ENCODE measurements at regions not wholly inside any gene's neighbourhood (a gene's known extent, or its start where the extent isn't known, plus 50 kb on each side); places are given as distances from the start of the nearest gene placed in this dataset.

- TF ChIP-seq CTCF (IDR thresholded peaks at IDR 0.05) = no peak
- no peak for TF ChIP-seq POLR2A (IDR thresholded peaks at IDR 0.05)
Measured at GRCh38 chr15:94747510-94747909, 516.1 kb downstream of the MCTP2 start.
